GM21529 (cell line): ENCODE measurements at regions not wholly inside any gene's neighbourhood (a gene's known extent, or its start where the extent isn't known, plus 50 kb on each side); places are given as distances from the start of the nearest gene placed in this dataset.
A peak's percentile ranks its signal among the peaks of the same experiment; 100 is the strongest.

ENCODE experiments used
- ATAC-seq: cut with Tn5 transposase; IDR thresholded peaks from one replicate; pipeline ENCODE4 v1.9.1; 2021; ENCODE audit not compliant: unreplicated experiment

DNA sequence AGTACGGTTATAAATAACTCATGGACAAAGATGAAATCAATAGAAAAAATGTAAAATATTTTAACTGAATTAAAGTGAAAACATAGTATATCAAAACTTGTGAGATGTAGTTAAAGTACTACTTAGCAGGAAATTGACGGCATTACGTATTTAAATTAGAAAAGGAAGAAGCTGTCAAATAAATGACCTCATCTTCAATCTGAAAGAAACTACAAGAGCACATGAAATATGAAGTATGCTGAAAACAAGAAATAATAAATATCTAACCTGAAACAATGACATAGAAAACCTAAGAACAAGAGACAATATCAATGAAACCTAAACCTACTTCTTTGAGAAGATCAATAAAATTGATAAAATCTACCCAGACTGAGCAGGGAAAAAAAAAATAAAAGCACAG, 122.2 kb upstream of the PDE4B start:
- ATAC-seq: no peak

DNA sequence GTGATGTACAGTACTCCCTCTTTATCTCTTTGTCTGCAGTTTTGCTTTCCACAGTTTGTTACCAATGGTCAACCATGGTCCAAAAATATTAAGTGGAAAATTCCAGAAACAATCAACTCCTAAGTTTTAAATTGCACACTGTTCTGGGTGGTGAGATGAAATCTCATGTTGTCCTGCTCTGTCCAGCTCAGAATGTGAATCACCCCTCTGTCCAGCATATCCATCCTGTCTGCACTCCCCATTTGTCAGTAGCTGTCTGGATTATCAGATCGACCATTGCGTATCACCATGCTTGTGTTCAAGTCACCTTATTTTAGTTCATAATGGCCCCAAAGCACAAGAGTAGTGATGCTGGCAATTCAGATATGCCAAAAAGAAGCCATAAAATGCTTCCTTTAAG, 118.2 kb upstream of the PDE4B start:
- ATAC-seq: no peak

- ATAC-seq: no peak
Measured at GRCh38 chr1:65679773-65680172, 112.9 kb upstream of the PDE4B start.

- ATAC-seq: no peak
Measured at GRCh38 chr1:65681096-65681495, 111.6 kb upstream of the PDE4B start.

GRCh38 chr1:65687428-65688214, 105.1 kb upstream of the PDE4B start:
- peak; percentile 94 for ATAC-seq

DNA sequence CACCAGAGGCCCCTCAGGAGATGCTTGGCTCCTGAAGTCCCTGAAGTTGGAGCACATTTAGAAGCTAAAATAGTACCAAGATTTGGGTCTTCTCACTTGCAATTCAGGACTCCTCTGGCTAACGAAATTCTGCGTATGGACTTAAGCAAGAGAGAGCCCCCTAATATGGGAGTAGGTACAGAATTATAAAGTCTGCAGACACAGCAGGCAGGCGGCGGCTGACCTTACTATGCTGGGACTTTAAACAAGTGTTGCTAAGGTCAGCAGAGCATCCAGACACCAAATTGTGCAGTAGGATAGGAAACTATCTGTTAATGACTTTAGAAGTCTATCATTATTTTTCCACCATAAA, 104.5 kb upstream of the PDE4B start:
- no peak for ATAC-seq

DNA sequence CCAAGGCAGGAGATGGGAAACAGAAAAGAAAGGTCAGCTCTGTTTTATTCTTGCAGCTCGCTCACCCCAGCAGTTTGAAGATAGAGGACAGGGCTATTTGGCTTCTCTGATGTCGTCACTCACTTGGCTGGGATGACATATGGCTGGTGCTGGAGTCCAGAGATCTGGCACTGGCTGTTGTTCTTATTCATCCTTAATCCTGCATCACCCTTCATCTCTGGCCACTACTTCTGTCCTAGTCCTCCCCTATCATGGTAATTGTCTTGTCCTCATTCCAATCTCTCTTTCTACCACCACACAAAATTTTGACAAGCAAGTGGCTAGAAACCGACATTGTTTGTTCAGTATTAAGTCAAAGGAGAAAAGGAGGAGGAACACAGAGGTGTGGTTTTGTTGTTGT, 103.8 kb upstream of the PDE4B start:
- no peak for ATAC-seq

- no peak for ATAC-seq
Measured at GRCh38 chr1:65691152-65691900, 101.4 kb upstream of the PDE4B start.

DNA sequence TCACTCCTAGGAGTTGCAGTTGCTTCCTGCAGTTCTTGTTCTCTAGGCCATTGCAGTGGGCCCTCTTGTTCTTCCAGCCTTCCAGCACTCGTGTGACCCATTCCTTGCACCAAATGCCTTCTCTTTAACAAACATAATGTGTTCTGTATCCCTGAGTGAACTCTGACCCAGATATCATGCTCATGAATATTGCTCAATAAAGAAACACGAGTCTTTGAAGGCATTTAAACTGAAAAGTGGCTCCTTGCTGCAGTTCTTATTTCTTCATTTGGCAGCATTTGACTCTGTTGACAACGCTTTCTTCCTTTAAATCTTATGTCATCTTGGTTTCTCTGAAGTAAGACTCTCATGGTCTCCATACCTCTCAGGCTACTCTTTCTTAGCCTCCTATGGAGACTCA, 100.7 kb upstream of the PDE4B start:
- ATAC-seq: no peak

DNA sequence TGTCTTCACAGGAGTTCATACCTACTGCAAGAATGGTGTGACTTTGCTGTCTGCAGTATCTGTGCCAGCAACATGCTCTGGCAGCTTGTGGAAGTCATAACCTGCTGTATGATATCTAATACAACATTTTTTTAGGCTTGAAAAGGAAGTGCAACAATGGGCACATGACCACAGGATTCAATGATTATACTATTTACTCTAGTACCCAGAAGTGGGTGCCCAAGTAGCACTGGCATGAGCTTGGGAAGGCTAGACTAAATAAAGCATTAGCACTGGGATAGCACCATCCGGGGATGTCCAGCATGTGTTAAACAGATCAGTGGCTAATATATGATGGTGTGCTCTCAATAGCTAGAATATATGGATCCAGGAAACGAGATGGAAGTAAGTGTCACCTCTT, 98.6 kb upstream of the PDE4B start:
- ATAC-seq: no peak

- ATAC-seq: no peak
Measured at GRCh38 chr1:65694933-65695332, 97.8 kb upstream of the PDE4B start.

DNA sequence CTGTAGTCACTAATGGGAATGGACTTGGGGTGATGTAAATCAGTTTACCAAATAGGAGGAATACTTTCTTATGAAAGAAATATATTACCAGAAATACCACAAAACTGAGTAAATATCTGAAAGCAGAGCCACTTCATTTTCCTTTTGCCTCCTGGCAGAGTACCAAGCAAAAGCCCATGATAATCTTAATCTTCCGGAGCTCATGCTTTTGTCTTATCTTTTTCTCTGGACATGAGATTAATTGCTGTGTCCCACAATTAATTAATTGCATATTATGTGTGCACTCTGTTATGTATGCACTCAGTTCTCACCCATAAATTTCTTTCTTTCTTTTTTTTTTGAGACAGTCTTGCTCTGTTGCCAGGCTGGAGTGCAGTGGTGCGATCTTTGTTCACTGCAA, 94.1 kb upstream of the PDE4B start:
- ATAC-seq: no peak

DNA sequence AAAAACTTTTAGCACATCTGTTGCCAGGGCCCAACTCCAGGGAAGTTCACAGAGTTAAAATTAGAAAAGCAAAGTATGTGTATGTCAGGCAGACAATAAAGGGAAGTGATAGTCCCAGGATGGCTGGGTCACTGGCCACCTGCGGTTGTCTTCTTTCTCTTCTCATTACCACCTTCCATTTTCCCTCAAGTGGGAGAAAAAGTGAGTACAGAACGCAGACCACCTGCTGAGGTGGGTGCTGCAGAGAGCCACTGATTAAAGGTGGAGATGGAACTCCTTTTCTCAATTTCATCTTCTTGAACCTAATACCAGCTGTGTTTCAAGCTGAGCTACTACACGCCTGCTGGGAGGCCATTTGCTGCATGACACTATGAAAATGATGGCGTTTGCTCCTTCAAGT, 88.8 kb upstream of the PDE4B start:
- peak; percentile 61 for ATAC-seq

GRCh38 chr1:65704318-65704717, 88.4 kb upstream of the PDE4B start:
- ATAC-seq: peak; percentile 59

- no peak for ATAC-seq
Measured at GRCh38 chr1:65717815-65718454, 74.8 kb upstream of the PDE4B start.

GRCh38 chr1:65719391-65719790, 73.3 kb upstream of the PDE4B start:
- ATAC-seq: no peak

GRCh38 chr1:65722461-65722860, 70.2 kb upstream of the PDE4B start:
- no peak for ATAC-seq

DNA sequence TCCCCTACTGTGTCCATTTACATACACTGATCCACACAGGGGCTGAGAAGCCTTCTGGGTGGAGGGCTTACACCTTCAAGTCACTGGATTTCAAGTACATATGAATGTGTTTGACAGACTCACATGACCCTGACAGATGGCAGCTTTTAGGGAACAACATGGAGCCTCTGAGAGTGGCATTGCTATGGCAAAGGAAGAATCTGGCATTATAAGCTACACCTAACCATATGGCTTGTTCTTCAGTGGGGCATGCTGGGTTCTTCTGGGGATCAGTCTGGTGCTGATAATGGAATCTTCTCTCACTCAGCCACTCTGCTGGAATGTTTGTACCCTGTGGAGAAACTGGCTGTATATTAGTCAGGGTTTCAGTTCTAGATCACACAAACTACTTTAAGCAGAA, 68.5 kb upstream of the PDE4B start:
- no peak for ATAC-seq

GRCh38 chr1:65725064-65725463, 67.6 kb upstream of the PDE4B start:
- no peak for ATAC-seq

DNA sequence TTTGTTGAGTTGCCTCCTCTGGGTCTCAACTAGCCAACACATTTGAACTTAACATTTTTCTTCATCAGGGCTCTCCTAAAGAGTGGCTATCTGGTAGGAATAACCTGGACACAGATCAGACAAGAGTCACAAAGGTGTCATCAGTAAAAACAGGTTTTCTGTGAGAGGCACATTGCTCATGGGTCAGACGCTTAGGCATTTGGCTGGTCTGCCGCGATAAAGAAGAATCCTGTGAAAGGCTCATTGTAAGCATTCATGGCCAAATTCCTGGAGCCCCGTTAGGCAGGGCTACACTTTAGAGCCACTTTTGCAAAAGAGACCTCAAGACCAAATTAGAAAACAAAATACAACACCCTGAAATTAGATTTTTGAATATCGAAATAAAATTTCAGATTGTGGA, 64.2 kb upstream of the PDE4B start:
- no peak for ATAC-seq

DNA sequence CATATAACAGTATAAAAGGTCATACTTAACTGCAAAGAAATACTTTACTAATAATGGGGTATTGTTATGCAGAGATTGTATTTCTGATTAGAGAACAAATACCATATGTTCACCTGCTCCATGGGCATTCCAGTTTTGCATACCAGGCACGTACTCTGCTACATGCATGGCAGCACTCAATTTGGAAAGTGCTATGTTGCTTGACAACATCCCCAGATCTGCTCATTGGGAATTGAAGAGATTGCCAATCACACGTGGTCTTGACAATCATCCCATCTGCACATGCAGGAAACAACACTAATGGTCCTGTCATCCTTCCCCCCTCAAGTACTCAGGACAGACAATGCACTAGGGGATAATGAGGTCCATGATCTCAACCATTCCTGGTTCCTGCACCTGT, 63.4 kb upstream of the PDE4B start:
- no peak for ATAC-seq

- ATAC-seq: no peak
Measured at GRCh38 chr1:65734979-65735378, 57.7 kb upstream of the PDE4B start.
